ENCODE measurements at regions not wholly inside any gene's neighbourhood (a gene's known extent, or its start where the extent isn't known, plus 50 kb on each side); places are given as distances from the start of the nearest gene placed in this dataset.

- H3K9me3 ChIP-seq (ENCODE audit: control insufficient read depth in 3 of 3, low read length in 3 of 3), result no peaks in the 10 kb centered on the region
- no peak overlapping the region for H3K4me3 ChIP-seq (ENCODE audit: low read length in 3 of 3)
- H3K4me1 ChIP-seq (ENCODE audit: control insufficient read depth in 3 of 3, insufficient read depth in 3 of 3, low read length in 3 of 3), result no peaks in the 10 kb centered on the region
- peaks cover 0 to 2% (median 0%) of the 10 kb centered on the region in 3 donors for H3K36me3 ChIP-seq (ENCODE audit: control insufficient read depth in 3 of 3, insufficient read depth in 3 of 3, low read length in 3 of 3)
- no peaks in the 10 kb centered on the region for H3K27me3 ChIP-seq (ENCODE audit: control insufficient read depth in 3 of 3, insufficient read depth in 3 of 3, low read length in 3 of 3)
- no peak overlapping the region for H3K9ac ChIP-seq (ENCODE audit: low read depth in 1 of 3, low read length in 3 of 3)
- H3K27ac ChIP-seq (ENCODE audit: low read depth, low read length), result no peak overlapping the region
Observed at GRCh38 chr3:152516216-152516615, 247.5 kb downstream of the MBNL1 start.

GRCh38 chr3:152517502-152517901 lies 248.8 kb downstream of the MBNL1 start:
- Histone ChIP-seq H3K9ac (ENCODE audit: low read depth in 1 of 3, low read length in 3 of 3) (no peak overlapping the region), H3K4me1 (ENCODE audit: control insufficient read depth in 3 of 3, insufficient read depth in 3 of 3, low read length in 3 of 3) (no peaks in the 10 kb centered on the region), H3K27me3 (ENCODE audit: control insufficient read depth in 3 of 3, insufficient read depth in 3 of 3, low read length in 3 of 3) (no peaks in the 10 kb centered on the region), H3K27ac (ENCODE audit: low read depth, low read length) (no peak overlapping the region), H3K4me3 (ENCODE audit: low read length in 3 of 3) (no peak overlapping the region), H3K9me3 (ENCODE audit: control insufficient read depth in 3 of 3, low read length in 3 of 3) (no peaks in the 10 kb centered on the region), H3K36me3 (ENCODE audit: control insufficient read depth in 3 of 3, insufficient read depth in 3 of 3, low read length in 3 of 3) (no peaks in the 10 kb centered on the region)

GRCh38 chr3:152518346-152518745 lies 249.6 kb downstream of the MBNL1 start:
- Histone ChIP-seq H3K9me3 (ENCODE audit: control insufficient read depth in 3 of 3, low read length in 3 of 3) (no peaks in the 10 kb centered on the region), H3K4me3 (ENCODE audit: low read length in 3 of 3) (no peak overlapping the region), H3K9ac (ENCODE audit: low read depth in 1 of 3, low read length in 3 of 3) (no peak overlapping the region), H3K27me3 (ENCODE audit: control insufficient read depth in 3 of 3, insufficient read depth in 3 of 3, low read length in 3 of 3) (no peaks in the 10 kb centered on the region), H3K36me3 (ENCODE audit: control insufficient read depth in 3 of 3, insufficient read depth in 3 of 3, low read length in 3 of 3) (no peaks in the 10 kb centered on the region), H3K27ac (ENCODE audit: low read depth, low read length) (no peak overlapping the region), H3K4me1 (ENCODE audit: control insufficient read depth in 3 of 3, insufficient read depth in 3 of 3, low read length in 3 of 3) (no peaks in the 10 kb centered on the region)

GRCh38 chr3:152519376-152519775 lies 250.6 kb downstream of the MBNL1 start:
- no peak overlapping the region for H3K4me3 ChIP-seq (ENCODE audit: low read length in 3 of 3)
- H3K9ac ChIP-seq (ENCODE audit: low read depth in 1 of 3, low read length in 3 of 3), result no peak overlapping the region
- no peak overlapping the region for H3K27ac ChIP-seq (ENCODE audit: low read depth, low read length)
- H3K9me3 ChIP-seq (ENCODE audit: control insufficient read depth in 3 of 3, low read length in 3 of 3), result no peaks in the 10 kb centered on the region
- H3K27me3 ChIP-seq (ENCODE audit: control insufficient read depth in 3 of 3, insufficient read depth in 3 of 3, low read length in 3 of 3), result no peaks in the 10 kb centered on the region
- no peaks in the 10 kb centered on the region for H3K36me3 ChIP-seq (ENCODE audit: control insufficient read depth in 3 of 3, insufficient read depth in 3 of 3, low read length in 3 of 3)
- H3K4me1 ChIP-seq (ENCODE audit: control insufficient read depth in 3 of 3, insufficient read depth in 3 of 3, low read length in 3 of 3), result no peaks in the 10 kb centered on the region

- no peak overlapping the region for H3K4me3 ChIP-seq (ENCODE audit: low read length in 3 of 3)
- no peaks in the 10 kb centered on the region for H3K9me3 ChIP-seq (ENCODE audit: control insufficient read depth in 3 of 3, low read length in 3 of 3)
- H3K27me3 ChIP-seq (ENCODE audit: control insufficient read depth in 3 of 3, insufficient read depth in 3 of 3, low read length in 3 of 3), result no peaks in the 10 kb centered on the region
- no peaks in the 10 kb centered on the region for H3K4me1 ChIP-seq (ENCODE audit: control insufficient read depth in 3 of 3, insufficient read depth in 3 of 3, low read length in 3 of 3)
- H3K36me3 ChIP-seq (ENCODE audit: control insufficient read depth in 3 of 3, insufficient read depth in 3 of 3, low read length in 3 of 3), result no peaks in the 10 kb centered on the region
- no peak overlapping the region for H3K9ac ChIP-seq (ENCODE audit: low read depth in 1 of 3, low read length in 3 of 3)
- H3K27ac ChIP-seq (ENCODE audit: low read depth, low read length), result no peak overlapping the region
Observed at GRCh38 chr3:152522036-152522435, 253.3 kb downstream of the MBNL1 start.

GRCh38 chr3:152524198-152525140 lies 255.7 kb downstream of the MBNL1 start:
- no peaks in the 10 kb centered on the region for H3K4me1 ChIP-seq (ENCODE audit: control insufficient read depth in 3 of 3, insufficient read depth in 3 of 3, low read length in 3 of 3)
- no peak overlapping the region for H3K9ac ChIP-seq (ENCODE audit: low read depth in 1 of 3, low read length in 3 of 3)

GRCh38 chr3:152531717-152532116 lies 263.0 kb downstream of the MBNL1 start:
- H3K9me3 ChIP-seq (ENCODE audit: control insufficient read depth in 3 of 3, low read length in 3 of 3), result no peaks in the 10 kb centered on the region
- H3K36me3 ChIP-seq (ENCODE audit: control insufficient read depth in 3 of 3, insufficient read depth in 3 of 3, low read length in 3 of 3), result no peaks in the 10 kb centered on the region
- no peaks in the 10 kb centered on the region for H3K27me3 ChIP-seq (ENCODE audit: control insufficient read depth in 3 of 3, insufficient read depth in 3 of 3, low read length in 3 of 3)
- no peak overlapping the region for H3K27ac ChIP-seq (ENCODE audit: low read depth, low read length)
- no peak overlapping the region for H3K9ac ChIP-seq (ENCODE audit: low read depth in 1 of 3, low read length in 3 of 3)
- H3K4me3 ChIP-seq (ENCODE audit: low read length in 3 of 3), result no peak overlapping the region
- H3K4me1 ChIP-seq (ENCODE audit: control insufficient read depth in 3 of 3, insufficient read depth in 3 of 3, low read length in 3 of 3), result no peaks in the 10 kb centered on the region

More at GRCh38 chr3:152524198-152525140, 255.7 kb downstream of the MBNL1 start:
- Histone ChIP-seq H3K36me3 (ENCODE audit: control insufficient read depth in 3 of 3, insufficient read depth in 3 of 3, low read length in 3 of 3) (no peaks in the 10 kb centered on the region), H3K4me3 (ENCODE audit: low read length in 3 of 3) (no peak overlapping the region), H3K9me3 (ENCODE audit: control insufficient read depth in 3 of 3, low read length in 3 of 3) (no peaks in the 10 kb centered on the region), H3K27ac (ENCODE audit: low read depth, low read length) (no peak overlapping the region), H3K27me3 (ENCODE audit: control insufficient read depth in 3 of 3, insufficient read depth in 3 of 3, low read length in 3 of 3) (no peaks in the 10 kb centered on the region)

- Histone ChIP-seq H3K4me3 (ENCODE audit: low read length in 3 of 3) (no peak overlapping the region), H3K36me3 (ENCODE audit: control insufficient read depth in 3 of 3, insufficient read depth in 3 of 3, low read length in 3 of 3) (no peaks in the 10 kb centered on the region), H3K27ac (ENCODE audit: low read depth, low read length) (no peak overlapping the region), H3K9me3 (ENCODE audit: control insufficient read depth in 3 of 3, low read length in 3 of 3) (no peaks in the 10 kb centered on the region), H3K9ac (ENCODE audit: low read depth in 1 of 3, low read length in 3 of 3) (no peak overlapping the region), H3K27me3 (ENCODE audit: control insufficient read depth in 3 of 3, insufficient read depth in 3 of 3, low read length in 3 of 3) (no peaks in the 10 kb centered on the region), H3K4me1 (ENCODE audit: control insufficient read depth in 3 of 3, insufficient read depth in 3 of 3, low read length in 3 of 3) (no peaks in the 10 kb centered on the region)
Observed at GRCh38 chr3:152538518-152538917, 269.8 kb downstream of the MBNL1 start.

- Histone ChIP-seq H3K27ac (ENCODE audit: low read depth, low read length) (no peak overlapping the region), H3K9me3 (ENCODE audit: control insufficient read depth in 3 of 3, low read length in 3 of 3) (no peaks in the 10 kb centered on the region), H3K27me3 (ENCODE audit: control insufficient read depth in 3 of 3, insufficient read depth in 3 of 3, low read length in 3 of 3) (no peaks in the 10 kb centered on the region), H3K36me3 (ENCODE audit: control insufficient read depth in 3 of 3, insufficient read depth in 3 of 3, low read length in 3 of 3) (no peaks in the 10 kb centered on the region), H3K9ac (ENCODE audit: low read depth in 1 of 3, low read length in 3 of 3) (no peak overlapping the region), H3K4me3 (ENCODE audit: low read length in 3 of 3) (no peak overlapping the region), H3K4me1 (ENCODE audit: control insufficient read depth in 3 of 3, insufficient read depth in 3 of 3, low read length in 3 of 3) (no peaks in the 10 kb centered on the region)
Observed at GRCh38 chr3:152539191-152539764, 270.5 kb downstream of the MBNL1 start.

GRCh38 chr3:152540120-152540519 lies 271.4 kb downstream of the MBNL1 start:
- H3K27me3 ChIP-seq (ENCODE audit: control insufficient read depth in 3 of 3, insufficient read depth in 3 of 3, low read length in 3 of 3), result no peaks in the 10 kb centered on the region
- H3K36me3 ChIP-seq (ENCODE audit: control insufficient read depth in 3 of 3, insufficient read depth in 3 of 3, low read length in 3 of 3), result no peaks in the 10 kb centered on the region
- H3K27ac ChIP-seq (ENCODE audit: low read depth, low read length), result no peak overlapping the region
- no peaks in the 10 kb centered on the region for H3K9me3 ChIP-seq (ENCODE audit: control insufficient read depth in 3 of 3, low read length in 3 of 3)
- H3K4me1 ChIP-seq (ENCODE audit: control insufficient read depth in 3 of 3, insufficient read depth in 3 of 3, low read length in 3 of 3), result no peaks in the 10 kb centered on the region
- no peak overlapping the region for H3K4me3 ChIP-seq (ENCODE audit: low read length in 3 of 3)
- no peak overlapping the region for H3K9ac ChIP-seq (ENCODE audit: low read depth in 1 of 3, low read length in 3 of 3)

All from skeletal muscle tissue (tissue), 3 donors.